Nephron progenitor cell (in vitro differentiated cells): ENCODE measurements at regions not wholly inside any gene's neighbourhood (a gene's known extent, or its start where the extent isn't known, plus 50 kb on each side); places are given as distances from the start of the nearest gene placed in this dataset.
"Not testable (repeated sequence)": the region's sequence is repeated elsewhere in the genome, so short reads cannot be mapped to it uniquely, and the experiment has no call there.

Source experiments
- DNase-seq: peaks from one replicate; pipeline ENCODE4 v3.0.0; 2021
- H3K27ac Mint-ChIP-seq: 2 replicates; pipeline ENCODE4 v1.8.0; 2021; ENCODE audit warnings: mild to moderate bottlenecking, moderate library complexity, mixed read lengths
- H3K27me3 Mint-ChIP-seq: 2 replicates; pipeline ENCODE4 v1.8.0; 2021; ENCODE audit warnings: mild to moderate bottlenecking, low read depth, mixed read lengths; ENCODE audit not compliant: poor library complexity
- H3K36me3 Mint-ChIP-seq: 2 replicates; pipeline ENCODE4 v1.8.0; 2021; ENCODE audit warnings: low read depth, mixed read lengths
- H3K4me1 Mint-ChIP-seq: 2 replicates; pipeline ENCODE4 v1.8.0; 2021; ENCODE audit warnings: mixed read lengths
- H3K4me3 Mint-ChIP-seq: 2 replicates; pipeline ENCODE4 v1.8.0; 2021; ENCODE audit warnings: mild to moderate bottlenecking, moderate library complexity, mixed read lengths
- H3K9me3 Mint-ChIP-seq: 2 replicates; pipeline ENCODE4 v1.8.0; 2021; ENCODE audit warnings: mild to moderate bottlenecking, moderate library complexity, mixed read lengths
- CTCF ChIP-seq: fragments of 200-600 bp; sonication (generic); IDR thresholded peaks from 2 replicates; pipeline ENCODE4 v1.5.0; 2021; ENCODE audit warnings: antibody characterized with exemption

DNA sequence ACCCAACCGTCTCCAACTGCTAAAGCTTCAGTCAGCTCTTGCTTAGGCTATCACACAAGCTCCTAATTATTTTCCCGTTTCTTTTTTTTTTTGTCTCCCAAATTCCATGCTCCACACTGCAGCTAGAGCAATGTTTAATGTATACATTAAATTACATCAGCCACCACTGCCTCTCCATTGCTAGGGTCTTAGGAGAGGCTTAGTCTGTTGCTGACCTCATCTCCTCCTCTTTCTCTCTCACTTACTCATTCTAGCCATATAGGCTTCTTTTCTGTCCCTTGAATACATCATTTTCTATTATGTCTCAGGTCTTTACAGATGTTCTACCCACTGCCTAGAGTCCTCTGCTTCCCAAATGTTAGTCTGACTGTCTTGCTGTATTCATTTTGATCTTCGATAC is 138.1 kb upstream of the ST6GALNAC5 start:
- no peak overlapping the region for H3K27ac Mint-ChIP-seq
- H3K36me3 Mint-ChIP-seq: no peaks in the 10 kb centered on the region
- H3K27me3 Mint-ChIP-seq: no peaks in the 10 kb centered on the region
- DNase-seq: no peak
- H3K4me3 Mint-ChIP-seq: no peak overlapping the region
- peaks cover 10% of the 10 kb centered on the region for H3K4me1 Mint-ChIP-seq
- no peaks in the 10 kb centered on the region for H3K9me3 Mint-ChIP-seq
- TF ChIP-seq CTCF: no peak

DNA sequence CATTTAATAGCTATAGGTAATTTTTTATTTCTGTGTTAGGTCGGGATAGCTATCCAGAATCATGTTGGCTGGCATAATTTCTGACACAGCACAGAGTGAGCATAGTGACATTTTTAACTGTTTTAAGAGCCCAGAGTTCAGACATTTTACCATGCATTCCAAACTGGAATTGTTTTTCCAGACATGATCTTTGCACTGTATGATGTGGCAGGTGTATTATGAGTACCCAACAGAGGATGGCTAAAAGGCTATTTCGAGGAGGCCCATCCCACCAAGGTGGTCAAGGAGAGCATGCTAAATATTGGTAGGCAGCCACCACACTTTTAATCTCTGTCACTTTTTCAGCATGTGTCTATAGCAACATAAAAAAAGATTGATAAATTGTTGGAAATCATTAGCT is 137.3 kb upstream of the ST6GALNAC5 start:
- peaks cover 10% of the 10 kb centered on the region for H3K4me1 Mint-ChIP-seq
- no peak overlapping the region for H3K4me3 Mint-ChIP-seq
- no peak for DNase-seq
- TF ChIP-seq CTCF: no peak
- H3K27ac Mint-ChIP-seq: no peak overlapping the region
- H3K36me3 Mint-ChIP-seq: no peaks in the 10 kb centered on the region
- H3K27me3 Mint-ChIP-seq: no peaks in the 10 kb centered on the region
- H3K9me3 Mint-ChIP-seq: peaks cover 2% of the 10 kb centered on the region

DNA sequence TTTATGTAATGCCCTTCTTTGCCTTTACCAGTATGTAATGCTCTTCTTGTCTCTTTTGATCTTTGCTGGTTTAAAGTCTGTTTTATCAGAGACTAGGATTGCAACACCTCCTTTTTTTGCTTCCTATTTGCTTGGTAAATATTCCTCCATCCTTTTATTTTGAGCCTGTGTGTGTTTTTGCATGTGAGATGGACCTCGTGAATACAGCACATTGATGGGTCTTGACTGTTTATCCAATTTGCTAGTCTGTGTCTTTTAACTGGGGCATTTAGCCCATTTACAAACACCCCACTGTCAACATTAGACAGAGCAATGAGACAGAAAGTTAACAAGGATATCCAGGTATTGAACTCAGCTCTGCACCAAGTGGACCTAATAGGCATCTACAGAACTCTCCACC is 128.9 kb upstream of the ST6GALNAC5 start:
- peaks cover 13% of the 10 kb centered on the region for H3K27me3 Mint-ChIP-seq
- not testable (repeated sequence) for H3K27ac Mint-ChIP-seq, H3K4me1 Mint-ChIP-seq

DNA sequence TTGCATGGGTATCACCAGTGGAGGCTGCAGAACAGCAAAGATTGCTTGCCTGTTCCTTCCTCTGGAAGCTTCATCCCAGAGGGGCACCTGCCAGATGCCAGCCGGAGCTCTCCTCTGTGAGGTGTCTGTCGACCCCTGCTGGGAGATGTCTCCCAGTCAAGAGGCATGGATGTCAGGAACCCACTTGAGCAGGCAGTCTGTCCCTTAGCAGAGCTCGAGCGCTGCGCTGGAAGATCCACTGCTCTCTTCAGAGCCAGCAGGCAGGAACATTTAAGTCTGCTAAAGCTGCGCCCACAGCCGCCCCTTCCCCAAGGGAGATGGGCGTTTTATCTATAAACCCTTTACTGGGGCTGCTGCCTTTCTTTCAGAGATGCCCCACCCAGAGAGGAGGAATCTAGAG is 126.3 kb upstream of the ST6GALNAC5 start:
- Mint-ChIP-seq H3K36me3 (peaks cover 12% of the 10 kb centered on the region), H3K9me3 (peaks cover 78% of the 10 kb centered on the region), H3K27me3 (peaks cover 13% of the 10 kb centered on the region)
- not testable (repeated sequence) for H3K4me3 Mint-ChIP-seq, H3K27ac Mint-ChIP-seq, DNase-seq, H3K4me1 Mint-ChIP-seq

More for the DNA sequence above, 128.9 kb upstream of the ST6GALNAC5 start:
- H3K9me3 Mint-ChIP-seq: peaks cover 66% of the 10 kb centered on the region
- H3K4me3 Mint-ChIP-seq, H3K36me3 Mint-ChIP-seq, DNase-seq: not testable (repeated sequence)

GRCh38 chr1:76744989-76745388 is 122.3 kb upstream of the ST6GALNAC5 start:
- Mint-ChIP-seq H3K27me3 (peaks cover 3% of the 10 kb centered on the region), H3K27ac (no peak overlapping the region), H3K4me3 (no peak overlapping the region), H3K36me3 (peaks cover 12% of the 10 kb centered on the region), H3K4me1 (no peaks in the 10 kb centered on the region), H3K9me3 (peaks cover 60% of the 10 kb centered on the region)
- no peak for TF ChIP-seq CTCF
- DNase-seq: no peak

- Mint-ChIP-seq H3K27ac (no peak overlapping the region), H3K27me3 (peaks cover 3% of the 10 kb centered on the region), H3K4me1 (no peaks in the 10 kb centered on the region), H3K9me3 (peaks cover 51% of the 10 kb centered on the region), H3K36me3 (peaks cover 7% of the 10 kb centered on the region), H3K4me3 (no peak overlapping the region)
- no peak for DNase-seq
- TF ChIP-seq CTCF: no peak
Measured at GRCh38 chr1:76746206-76746605, 121.1 kb upstream of the ST6GALNAC5 start.

DNA sequence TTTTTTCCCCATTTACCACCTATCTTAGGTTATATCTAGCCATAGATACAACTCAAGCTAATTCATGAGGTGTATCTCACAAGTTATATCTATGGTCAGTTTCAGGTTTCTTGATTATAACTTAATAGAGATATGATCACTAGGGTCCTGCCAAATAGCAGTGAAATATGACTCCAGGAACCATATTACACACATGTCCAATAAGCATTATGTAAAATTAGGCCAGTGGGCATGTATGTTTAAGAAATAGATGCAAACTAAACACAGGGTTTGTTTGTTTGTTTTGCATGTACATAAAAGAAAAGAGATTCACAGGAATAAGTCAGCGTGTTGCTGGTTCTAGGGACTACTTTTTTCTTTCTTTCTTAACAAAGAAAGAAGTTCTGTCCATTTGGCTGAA is 112.5 kb upstream of the ST6GALNAC5 start:
- H3K4me1 Mint-ChIP-seq: no peaks in the 10 kb centered on the region
- DNase-seq: no peak
- no peaks in the 10 kb centered on the region for H3K9me3 Mint-ChIP-seq
- no peak for TF ChIP-seq CTCF
- peaks cover 7% of the 10 kb centered on the region for H3K27me3 Mint-ChIP-seq
- no peaks in the 10 kb centered on the region for H3K36me3 Mint-ChIP-seq
- H3K4me3 Mint-ChIP-seq: no peak overlapping the region
- H3K27ac Mint-ChIP-seq: no peak overlapping the region
